Kidney epithelial cell (primary cell): ENCODE measurements at regions not wholly inside any gene's neighbourhood (a gene's known extent, or its start where the extent isn't known, plus 50 kb on each side); places are given as distances from the start of the nearest gene placed in this dataset.

Experiments
- DNase-seq: peaks from one replicate; pipeline ENCODE4 v3.0.0-alpha.2; 2010; ENCODE audit warnings: low read depth
- H3K27me3 ChIP-seq: 2 replicates; pipeline ENCODE4 v1.6.0; 2011; ENCODE audit warnings: low read length; ENCODE audit not compliant: control insufficient read depth, insufficient read depth
- H3K36me3 ChIP-seq: 2 replicates; pipeline ENCODE4 v1.5.1; 2011; ENCODE audit warnings: low read length; ENCODE audit not compliant: control insufficient read depth, insufficient read depth
- H3K4me3 ChIP-seq: 2 replicates; pipeline ENCODE4 v1.5.1; 2011; ENCODE audit warnings: low read depth, mild to moderate bottlenecking, control low read depth, low read length
- TF ChIP-seq, protein P1 (sequence below): IDR thresholded peaks from 2 replicates; pipeline ENCODE4 v1.5.1; 2011; ENCODE audit warnings: mild to moderate bottlenecking, moderate library complexity, low read length, control low read depth, inconsistent platforms; ENCODE audit not compliant: insufficient read depth, poor library complexity, severe bottlenecking

DNA sequence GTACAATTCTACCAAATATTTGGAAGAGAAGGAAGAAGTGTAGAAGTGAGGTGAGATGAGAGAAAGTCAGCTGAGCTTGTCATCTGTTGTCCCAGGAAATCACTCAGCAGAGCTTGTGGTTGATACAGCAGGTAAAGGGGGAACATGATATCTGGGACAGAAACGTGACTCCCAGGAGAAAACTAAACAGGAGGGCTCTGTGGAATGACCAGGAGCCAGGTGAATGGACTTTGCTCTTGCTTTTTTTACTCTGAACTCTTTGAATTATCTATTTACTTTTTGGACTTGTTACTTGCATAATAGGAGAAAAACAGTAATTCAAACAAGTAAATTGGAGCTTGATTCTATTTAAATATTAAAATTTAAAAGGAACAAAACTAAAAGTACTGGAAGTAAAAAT lies 555.6 kb upstream of the FRG1 start:
- Histone ChIP-seq H3K4me3 (no peak overlapping the region), H3K27me3 (no peaks in the 10 kb centered on the region), H3K36me3 (no peaks in the 10 kb centered on the region)
- DNase-seq = no peak
- TF ChIP-seq, protein P1, sequence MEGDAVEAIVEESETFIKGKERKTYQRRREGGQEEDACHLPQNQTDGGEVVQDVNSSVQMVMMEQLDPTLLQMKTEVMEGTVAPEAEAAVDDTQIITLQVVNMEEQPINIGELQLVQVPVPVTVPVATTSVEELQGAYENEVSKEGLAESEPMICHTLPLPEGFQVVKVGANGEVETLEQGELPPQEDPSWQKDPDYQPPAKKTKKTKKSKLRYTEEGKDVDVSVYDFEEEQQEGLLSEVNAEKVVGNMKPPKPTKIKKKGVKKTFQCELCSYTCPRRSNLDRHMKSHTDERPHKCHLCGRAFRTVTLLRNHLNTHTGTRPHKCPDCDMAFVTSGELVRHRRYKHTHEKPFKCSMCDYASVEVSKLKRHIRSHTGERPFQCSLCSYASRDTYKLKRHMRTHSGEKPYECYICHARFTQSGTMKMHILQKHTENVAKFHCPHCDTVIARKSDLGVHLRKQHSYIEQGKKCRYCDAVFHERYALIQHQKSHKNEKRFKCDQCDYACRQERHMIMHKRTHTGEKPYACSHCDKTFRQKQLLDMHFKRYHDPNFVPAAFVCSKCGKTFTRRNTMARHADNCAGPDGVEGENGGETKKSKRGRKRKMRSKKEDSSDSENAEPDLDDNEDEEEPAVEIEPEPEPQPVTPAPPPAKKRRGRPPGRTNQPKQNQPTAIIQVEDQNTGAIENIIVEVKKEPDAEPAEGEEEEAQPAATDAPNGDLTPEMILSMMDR = no peak

- Histone ChIP-seq H3K4me3 (no peak overlapping the region), H3K27me3 (no peaks in the 10 kb centered on the region), H3K36me3 (no peaks in the 10 kb centered on the region)
- TF ChIP-seq, protein P1 = no peak
- DNase-seq = no peak
These were observed 555.1 kb upstream of the FRG1 start for GRCh38 chr4:189385579-189385978.

GRCh38 chr4:189396435-189396834 lies 544.2 kb upstream of the FRG1 start:
- H3K36me3 ChIP-seq = no peaks in the 10 kb centered on the region
- DNase-seq = no peak
- TF ChIP-seq, protein P1 = no peak
- no peak overlapping the region for H3K4me3 ChIP-seq
- H3K27me3 ChIP-seq = no peaks in the 10 kb centered on the region

DNA sequence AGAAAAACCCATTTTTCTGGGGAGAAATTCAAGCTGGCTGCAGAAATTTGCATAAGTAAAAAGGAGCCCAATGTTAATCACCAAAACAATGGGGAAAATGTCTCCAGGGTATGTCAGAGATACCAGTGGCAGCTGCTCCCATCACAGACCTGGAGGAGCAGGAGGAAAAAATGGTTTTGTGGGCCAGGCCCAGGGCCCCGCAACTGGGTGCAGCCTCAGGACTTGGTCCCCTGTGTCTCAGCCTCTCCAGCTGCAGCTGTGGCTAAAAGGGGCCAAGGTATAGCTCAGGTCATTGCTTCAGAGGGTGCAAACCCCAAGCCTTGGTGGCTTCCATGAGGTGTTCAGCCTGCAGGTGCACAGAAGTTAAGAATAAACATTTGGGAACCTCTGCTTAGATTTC lies 536.4 kb upstream of the FRG1 start:
- Histone ChIP-seq H3K36me3 (no peaks in the 10 kb centered on the region), H3K4me3 (no peak overlapping the region), H3K27me3 (no peaks in the 10 kb centered on the region)
- DNase-seq = no peak
- TF ChIP-seq, protein P1 = no peak

GRCh38 chr4:189409158-189409557 lies 531.5 kb upstream of the FRG1 start:
- no peak for DNase-seq
- H3K27me3 ChIP-seq = no peaks in the 10 kb centered on the region
- H3K4me3 ChIP-seq = no peak overlapping the region
- TF ChIP-seq, protein P1 = no peak
- H3K36me3 ChIP-seq = no peaks in the 10 kb centered on the region

- no peak for DNase-seq
- H3K4me3 ChIP-seq = no peak overlapping the region
- TF ChIP-seq, protein P1 = no peak
These were observed 526.7 kb upstream of the FRG1 start for GRCh38 chr4:189414021-189414420.

More at GRCh38 chr4:189414021-189414420, 526.7 kb upstream of the FRG1 start:
- H3K27me3 ChIP-seq = no peaks in the 10 kb centered on the region
- H3K36me3 ChIP-seq = no peaks in the 10 kb centered on the region
